K562 (cell line): ENCODE measurements at regions not wholly inside any gene's neighbourhood (a gene's known extent, or its start where the extent isn't known, plus 50 kb on each side); places are given as distances from the start of the nearest gene placed in this dataset.

Source experiments
- ATAC-seq: fragments of 200-7000 bp; cut with Tn5 transposase; 3 replicates; pipeline ENCODE4 v1.9.1; 2020; ENCODE audit warnings: moderate library complexity
- BruUV-seq: library from RNA; stranded (reverse); fragments of 400-500 nt; replicated peaks from 2 replicates; lab custom pipeline; 2021; lab: Mats Ljungman, UMichigan
- CTCF ChIA-PET: fragments of 300-600 bp; formaldehyde crosslinking; extraction: SDS; loops from one replicate; lab custom pipeline; 2021; ENCODE audit warnings: low intra/inter-chr PET ratio; lab: Yijun Ruan, JAX
- POLR2A ChIA-PET: fragments of 300-600, 350-650 bp; sonication (Branson Sonifier 250); formaldehyde crosslinking; extraction: SDS; loops from one replicate; lab custom pipeline; 2021; ENCODE audit warnings: antibody characterized with exemption, inconsistent platforms; lab: Yijun Ruan, JAX
- DNase-seq, 4 experiments: peaks; one replicate each; pipeline versions ENCODE4 v3.0.0 to v3.0.0-alpha.2; 2011 to 2018; ENCODE audit warnings: low spot score in 3 of 4, mixed read lengths in 3 of 4; ENCODE audit errors: extremely low read depth in 1 of 4
- FAIRE-seq: peaks from 2 replicates; lab custom pipeline; 2011; peaks lifted over from hg19 to GRCh38; lab: Jason Lieb, UNC
- H2AFZ ChIP-seq: 2 replicates; pipeline ENCODE4 v1.6.0; 2011; ENCODE audit warnings: low read depth, low read length, control low read depth, inconsistent platforms
- H3K27ac ChIP-seq: fragments of 200-600 bp; 3 replicates; pipeline ENCODE4 v1.8.0; 2011; ENCODE audit warnings: low read depth, mild to moderate bottlenecking, control low read depth, inconsistent platforms, low read length, moderate library complexity, mixed read lengths; ENCODE audit errors: extremely low read depth
- H3K27me3 ChIP-seq, 2 experiments: fragments of 300-600 bp in 1 of 2; 2 replicates in 1 of 2; 3 replicates in 1 of 2; pipeline versions ENCODE4 v1.6.0 to v1.8.0; 2011; ENCODE audit warnings: inconsistent platforms in 2 of 2, low read length in 2 of 2, mild to moderate bottlenecking in 1 of 2, mixed read lengths in 1 of 2, moderate library complexity in 1 of 2; ENCODE audit not compliant: control insufficient read depth in 2 of 2, insufficient read depth in 2 of 2
- H3K36me3 ChIP-seq: fragments of 300-600 bp; 3 replicates; pipeline ENCODE4 v1.8.0; 2011; ENCODE audit warnings: mild to moderate bottlenecking, low read length, inconsistent platforms; ENCODE audit not compliant: control insufficient read depth, insufficient read depth
- H3K4me1 ChIP-seq, 2 experiments: fragments of 200-600 bp in 1 of 2; replicated peaks in 1 of 2; 2 replicates in 1 of 2; 3 replicates in 1 of 2; pipeline versions ENCODE4 v1.5.1 to v1.8.0; 2011; ENCODE audit warnings: inconsistent platforms in 2 of 2, low read length in 2 of 2, mild to moderate bottlenecking in 1 of 2, mixed read lengths in 1 of 2, moderate library complexity in 1 of 2; ENCODE audit not compliant: control insufficient read depth in 2 of 2, insufficient read depth in 2 of 2
- H3K4me2 ChIP-seq: 2 replicates; pipeline ENCODE4 v1.6.1; 2011; ENCODE audit warnings: low read length, control low read depth, inconsistent platforms, mixed read lengths; ENCODE audit not compliant: insufficient read depth
- H3K4me3 ChIP-seq: fragments of 200-600 bp; sonication (generic), shearing (Covaris generic); 2 replicates; pipeline ENCODE4 v1.5.1; 2016; ENCODE audit warnings: control low read depth, inconsistent platforms
- H3K79me2 ChIP-seq: fragments of 200-600 bp; 3 replicates; pipeline ENCODE4 v1.8.0; 2011; ENCODE audit warnings: low read length, inconsistent platforms; ENCODE audit not compliant: control insufficient read depth, insufficient read depth
- H3K9ac ChIP-seq, 2 experiments: 2 replicates each; pipeline versions ENCODE4 v1.6.0 to v1.6.1; 2011; ENCODE audit warnings: low read depth in 2 of 2, low read length in 2 of 2, control low read depth in 1 of 2, inconsistent platforms in 1 of 2, mild to moderate bottlenecking in 1 of 2, mixed read lengths in 1 of 2; ENCODE audit not compliant: insufficient read depth in 1 of 2
- H3K9me1 ChIP-seq: one replicate; pipeline ENCODE4 v1.6.0; 2011; ENCODE audit warnings: inconsistent platforms, mild to moderate bottlenecking, low read length, moderate library complexity; ENCODE audit not compliant: control insufficient read depth, insufficient read depth
- H3K9me3 ChIP-seq: replicated peaks from 2 replicates; pipeline ENCODE4 v1.5.1; 2011; ENCODE audit warnings: low read depth, low read length, inconsistent platforms; ENCODE audit not compliant: control insufficient read depth, insufficient read depth
- H4K20me1 ChIP-seq: replicated peaks from 2 replicates; pipeline ENCODE4 v1.6.1; 2011; ENCODE audit warnings: low read length, inconsistent platforms, mixed read lengths; ENCODE audit not compliant: control insufficient read depth, insufficient read depth
- ATF6 ChIP-seq: sonication (generic); formaldehyde crosslinking; IDR thresholded peaks from 2 replicates; pipeline ENCODE4 v1.4.0; 2020; ENCODE audit warnings: mild to moderate bottlenecking, missing genetic modification reagents
- JUN ChIP-seq, 2 experiments: sonication (generic) in 1 of 2; formaldehyde crosslinking in 1 of 2; IDR thresholded peaks; 2 replicates each; pipeline versions ENCODE4 v1.6.1 to v1.8.0; 2012 to 2022; ENCODE audit warnings: borderline replicate concordance in 2 of 2, mild to moderate bottlenecking in 2 of 2, improper control_type of control experiment in 1 of 2, low read depth in 1 of 2, low read length in 1 of 2, missing genetic modification reagents in 1 of 2
- KDM4B ChIP-seq, 2 experiments: fragments of 450-650 bp in 1 of 2; sonication (generic) in 1 of 2; IDR thresholded peaks; 2 replicates each; pipeline ENCODE4 v1.6.1; 2016 to 2017; ENCODE audit warnings: borderline replicate concordance in 2 of 2, antibody characterized with exemption in 1 of 2, low read depth in 1 of 2, mild to moderate bottlenecking in 1 of 2
- TCF3 ChIP-seq: sonication (generic); formaldehyde crosslinking; IDR thresholded peaks from 2 replicates; pipeline ENCODE4 v1.4.0; 2020; ENCODE audit warnings: mild to moderate bottlenecking, missing genetic modification reagents
- ZNF217 ChIP-seq: sonication (generic); formaldehyde crosslinking; IDR thresholded peaks from 2 replicates; pipeline ENCODE4 v1.8.0; 2022; ENCODE audit warnings: mild to moderate bottlenecking, missing genetic modification reagents
- ZNF408 ChIP-seq: fragments of 250-450 bp; sonication (Bioruptor Pico); IDR thresholded peaks from 2 replicates; pipeline ENCODE4 v1.4.0; 2020; ENCODE audit warnings: low read depth, mild to moderate bottlenecking, moderate library complexity
- ZNF644 ChIP-seq: fragments of 200-800 bp; sonication (Bioruptor generic); IDR thresholded peaks from 2 replicates; pipeline ENCODE4 v1.6.1; 2016; ENCODE audit warnings: low read depth, missing genetic modification characterization, missing compliant biosample characterization
- WGBS: fragments of 100-300 bp; shearing (Covaris generic); methylation state at CpG from one replicate; pipeline ENCODE4 v1.1.6; 2016; ENCODE audit warnings: low coverage, mixed read lengths; ENCODE audit not compliant: insufficient coverage; ENCODE audit errors: missing lambda C conversion rate; 5-methylcytosine and 5-hydroxymethylcytosine counted together
- in situ Hi-C: fragments of 300-500 bp; cut with MboI; formaldehyde crosslinking; loops from 4 replicates; pipeline ENCODE4 v1.15.0; 2018; ENCODE audit warnings: inconsistent platforms, mixed read lengths
- intact Hi-C: fragments of 100-400 bp; cut with micrococcal nuclease; formaldehyde crosslinking; loops from 2 replicates; pipeline ENCODE4 v1.14.2; 2022
- TF ChIP-seq, protein P1 (sequence below): fragments of 250-450 bp; sonication (Bioruptor Pico); IDR thresholded peaks from 2 replicates; pipeline ENCODE4 v1.5.1; 2021; ENCODE audit warnings: mild to moderate bottlenecking
- TF ChIP-seq, protein P2 (sequence below), 2 experiments: fragments of 450-650 bp; IDR thresholded peaks; 2 replicates each; pipeline ENCODE4 v1.6.1; 2016
- TF ChIP-seq, protein P3 (sequence below), 3 experiments: fragments of 200-800 bp in 1 of 3; fragments of 250-450 bp in 1 of 3; fragments of 450-650 bp in 1 of 3; sonication (Bioruptor Pico) in 1 of 3; sonication (Bioruptor generic) in 1 of 3; formaldehyde crosslinking in 1 of 3; IDR thresholded peaks; 2 replicates each; pipeline versions ENCODE4 v1.6.1 to v1.8.0; 2016 to 2022; ENCODE audit warnings: mild to moderate bottlenecking in 2 of 3, missing genetic modification characterization in 2 of 3, missing compliant biosample characterization in 1 of 3, moderate library complexity in 1 of 3

DNA sequence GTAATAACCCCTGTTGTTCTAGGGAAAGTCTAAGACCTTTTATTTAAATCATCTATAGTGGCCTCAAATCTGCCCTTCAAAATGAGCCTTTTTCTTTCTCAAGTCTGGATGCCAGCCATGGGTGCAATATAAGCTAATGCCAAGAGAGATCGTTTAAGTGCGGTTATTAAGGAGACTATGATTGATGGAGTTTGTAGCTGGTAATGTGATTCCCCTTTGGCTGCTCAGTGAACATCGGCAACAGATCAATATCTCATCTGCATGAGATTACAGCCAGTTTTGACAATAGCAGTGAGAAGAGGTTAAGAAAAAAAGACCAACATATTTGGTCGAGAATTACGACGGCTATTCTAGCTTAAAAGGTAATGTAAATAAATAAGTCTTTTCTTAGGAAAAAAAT, 1049.4 kb upstream of the NUDT12 start:
- H3K9me1 ChIP-seq: no peaks in the 10 kb centered on the region
- TF ChIP-seq JUN (IDR thresholded peaks at IDR 0.05; ENCODE audit: borderline replicate concordance, low read depth, low read length) (no peak), JUN (CRISPR knock-in tag; IDR thresholded peaks at IDR 0.05; ENCODE audit: borderline replicate concordance) (no peak), TCF3 (CRISPR knock-in tag) (no peak), ZNF217 (CRISPR knock-in tag) (no peak), ATF6 (CRISPR knock-in tag) (no peak), ZNF644 (tag) (no peak), KDM4B (IDR thresholded peaks at IDR 0.05; ENCODE audit: borderline replicate concordance in 2 of 2, low read depth in 1 of 2) (no peak), ZNF408 (CRISPR knock-in tag) (no peak)
- TF ChIP-seq, protein P1, sequence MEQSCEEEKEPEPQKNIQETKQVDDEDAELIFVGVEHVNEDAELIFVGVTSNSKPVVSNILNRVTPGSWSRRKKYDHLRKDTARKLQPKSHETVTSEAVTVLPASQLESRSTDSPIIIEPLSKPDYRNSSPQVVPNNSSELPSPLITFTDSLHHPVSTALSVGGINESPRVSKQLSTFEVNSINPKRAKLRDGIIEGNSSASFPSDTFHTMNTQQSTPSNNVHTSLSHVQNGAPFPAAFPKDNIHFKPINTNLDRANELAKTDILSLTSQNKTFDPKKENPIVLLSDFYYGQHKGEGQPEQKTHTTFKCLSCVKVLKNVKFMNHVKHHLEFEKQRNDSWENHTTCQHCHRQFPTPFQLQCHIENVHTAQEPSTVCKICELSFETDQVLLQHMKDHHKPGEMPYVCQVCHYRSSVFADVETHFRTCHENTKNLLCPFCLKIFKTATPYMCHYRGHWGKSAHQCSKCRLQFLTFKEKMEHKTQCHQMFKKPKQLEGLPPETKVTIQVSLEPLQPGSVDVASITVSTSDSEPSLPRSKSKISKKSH (CRISPR knock-in tag): no peak
- TF ChIP-seq, protein P2, sequence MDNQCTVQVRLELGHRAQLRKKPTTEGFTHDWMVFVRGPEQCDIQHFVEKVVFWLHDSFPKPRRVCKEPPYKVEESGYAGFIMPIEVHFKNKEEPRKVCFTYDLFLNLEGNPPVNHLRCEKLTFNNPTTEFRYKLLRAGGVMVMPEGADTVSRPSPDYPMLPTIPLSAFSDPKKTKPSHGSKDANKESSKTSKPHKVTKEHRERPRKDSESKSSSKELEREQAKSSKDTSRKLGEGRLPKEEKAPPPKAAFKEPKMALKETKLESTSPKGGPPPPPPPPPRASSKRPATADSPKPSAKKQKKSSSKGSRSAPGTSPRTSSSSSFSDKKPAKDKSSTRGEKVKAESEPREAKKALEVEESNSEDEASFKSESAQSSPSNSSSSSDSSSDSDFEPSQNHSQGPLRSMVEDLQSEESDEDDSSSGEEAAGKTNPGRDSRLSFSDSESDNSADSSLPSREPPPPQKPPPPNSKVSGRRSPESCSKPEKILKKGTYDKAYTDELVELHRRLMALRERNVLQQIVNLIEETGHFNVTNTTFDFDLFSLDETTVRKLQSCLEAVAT (IDR thresholded peaks at IDR 0.05): no peak
- TF ChIP-seq, protein P3, sequence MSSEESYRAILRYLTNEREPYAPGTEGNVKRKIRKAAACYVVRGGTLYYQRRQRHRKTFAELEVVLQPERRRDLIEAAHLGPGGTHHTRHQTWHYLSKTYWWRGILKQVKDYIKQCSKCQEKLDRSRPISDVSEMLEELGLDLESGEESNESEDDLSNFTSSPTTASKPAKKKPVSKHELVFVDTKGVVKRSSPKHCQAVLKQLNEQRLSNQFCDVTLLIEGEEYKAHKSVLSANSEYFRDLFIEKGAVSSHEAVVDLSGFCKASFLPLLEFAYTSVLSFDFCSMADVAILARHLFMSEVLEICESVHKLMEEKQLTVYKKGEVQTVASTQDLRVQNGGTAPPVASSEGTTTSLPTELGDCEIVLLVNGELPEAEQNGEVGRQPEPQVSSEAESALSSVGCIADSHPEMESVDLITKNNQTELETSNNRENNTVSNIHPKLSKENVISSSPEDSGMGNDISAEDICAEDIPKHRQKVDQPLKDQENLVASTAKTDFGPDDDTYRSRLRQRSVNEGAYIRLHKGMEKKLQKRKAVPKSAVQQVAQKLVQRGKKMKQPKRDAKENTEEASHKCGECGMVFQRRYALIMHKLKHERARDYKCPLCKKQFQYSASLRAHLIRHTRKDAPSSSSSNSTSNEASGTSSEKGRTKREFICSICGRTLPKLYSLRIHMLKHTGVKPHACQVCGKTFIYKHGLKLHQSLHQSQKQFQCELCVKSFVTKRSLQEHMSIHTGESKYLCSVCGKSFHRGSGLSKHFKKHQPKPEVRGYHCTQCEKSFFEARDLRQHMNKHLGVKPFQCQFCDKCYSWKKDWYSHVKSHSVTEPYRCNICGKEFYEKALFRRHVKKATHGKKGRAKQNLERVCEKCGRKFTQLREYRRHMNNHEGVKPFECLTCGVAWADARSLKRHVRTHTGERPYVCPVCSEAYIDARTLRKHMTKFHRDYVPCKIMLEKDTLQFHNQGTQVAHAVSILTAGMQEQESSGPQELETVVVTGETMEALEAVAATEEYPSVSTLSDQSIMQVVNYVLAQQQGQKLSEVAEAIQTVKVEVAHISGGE (CRISPR knock-in tag; IDR thresholded peaks at IDR 0.05): no peak
- intact Hi-C loops: no loop called here
- ChIA-PET CTCF (no interaction called here), POLR2A (no interaction called here)
- FAIRE-seq (no peak), ATAC-seq (no peak), DNase-seq (no peak)
- H3K79me2 ChIP-seq: no peaks in the 10 kb centered on the region
- no peak overlapping the region for H2AFZ ChIP-seq
- WGBS: 2% methylated on average over 6 of the region's 6 CpGs
- no peaks in the 10 kb centered on the region for H4K20me1 ChIP-seq
- no peaks in the 10 kb centered on the region for H3K27me3 ChIP-seq
- H3K4me2 ChIP-seq: no peak overlapping the region
- in situ Hi-C loops: no loop called here
- no peaks in the 10 kb centered on the region for H3K4me1 ChIP-seq
- H3K9ac ChIP-seq: no peak overlapping the region
- no TSS peak for BruUV-seq
- no peak overlapping the region for H3K4me3 ChIP-seq
- no peaks in the 10 kb centered on the region for H3K9me3 ChIP-seq
- no peaks in the 10 kb centered on the region for H3K36me3 ChIP-seq
- no peak overlapping the region for H3K27ac ChIP-seq
